Breast epithelium (tissue), 4 donors: ENCODE measurements at regions not wholly inside any gene's neighbourhood (a gene's known extent, or its start where the extent isn't known, plus 50 kb on each side); places are given as distances from the start of the nearest gene placed in this dataset.

Source experiments
- DNase-seq, 2 donors: peaks; one replicate each; pipeline ENCODE4 v3.0.0-alpha.2; 2019; ENCODE audit warnings: low spot score in 2 of 2
- H3K27ac ChIP-seq, 2 donors: fragments of 200-600 bp; sonication (generic) in 1 of 2; one replicate each; pipeline ENCODE4 v1.5.1; 2016 to 2019; ENCODE audit warnings: mild to moderate bottlenecking in 1 of 2
- H3K27me3 ChIP-seq, 2 donors: fragments of 200-600 bp; sonication (generic) in 1 of 2; one replicate each; pipeline versions ENCODE4 v1.5.1 to v1.6.0; 2017 to 2019; ENCODE audit warnings: control low read depth in 1 of 2, mild to moderate bottlenecking in 1 of 2
- H3K36me3 ChIP-seq: fragments of 200-600 bp; one replicate; pipeline ENCODE4 v1.5.1; 2019
- H3K4me1 ChIP-seq, 2 donors: fragments of 200-600 bp; sonication (generic); one replicate each; pipeline ENCODE4 v1.5.1; 2016 to 2019; ENCODE audit warnings: control low read depth in 1 of 2
- H3K4me3 ChIP-seq, 3 donors: fragments of 200-600 bp; sonication (generic); 1 replicate in 2 of 3; 2 replicates in 1 of 3; pipeline ENCODE4 v1.5.1; 2016 to 2019; ENCODE audit warnings: mild to moderate bottlenecking in 3 of 3, moderate library complexity in 2 of 3
- H3K9me3 ChIP-seq, 2 donors: fragments of 200-600 bp; sonication (generic) in 1 of 2; one replicate each; pipeline ENCODE4 v1.5.1; 2016 to 2019; ENCODE audit warnings: control low read depth in 1 of 2
- CTCF ChIP-seq, 3 donors: fragments of 450-650 bp; IDR thresholded peaks; one replicate each; pipeline ENCODE4 v1.5.1; 2016 to 2017; ENCODE audit warnings: antibody characterized with exemption in 3 of 3, mild to moderate bottlenecking in 3 of 3, moderate library complexity in 3 of 3
- POLR2A ChIP-seq: fragments of 450-650 bp; IDR thresholded peaks from one replicate; pipeline ENCODE4 v1.6.1; 2016; ENCODE audit warnings: antibody characterized with exemption, mild to moderate bottlenecking, moderate library complexity
- POLR2AphosphoS5 ChIP-seq, 3 donors: sonication (generic); formaldehyde crosslinking; IDR thresholded peaks; one replicate each; pipeline ENCODE4 v1.6.1; 2017; ENCODE audit warnings: antibody characterized with exemption in 3 of 3
- intact Hi-C: fragments of 100-400 bp; cut with DNase I; formaldehyde crosslinking; loops from one replicate; pipeline ENCODE4 v1.15.1; 2023; ENCODE audit warnings: low total_unique reads

- no peaks in the 10 kb centered on the region for H3K36me3 ChIP-seq
- H3K9me3 ChIP-seq: peaks cover 0 to 9% of the 10 kb centered on the region in 2 donors
- H3K4me3 ChIP-seq: no peak overlapping the region
- no peak for DNase-seq
- intact Hi-C loops: no loop called here
- no peaks in the 10 kb centered on the region for H3K27me3 ChIP-seq
- no peak for TF ChIP-seq POLR2A
- no peak for TF ChIP-seq CTCF (IDR thresholded peaks at IDR 0.05)
- TF ChIP-seq POLR2AphosphoS5 (IDR thresholded peaks at IDR 0.05): no peak
- H3K27ac ChIP-seq: no peak overlapping the region
- H3K4me1 ChIP-seq: no peaks in the 10 kb centered on the region
Observed at GRCh38 chr18:25725501-25725900, 364.9 kb downstream of the SS18 start.

GRCh38 chr18:25724997-25725396 is 365.4 kb downstream of the SS18 start:
- TF ChIP-seq POLR2A (no peak), POLR2AphosphoS5 (IDR thresholded peaks at IDR 0.05) (no peak), CTCF (IDR thresholded peaks at IDR 0.05) (no peak)
- Histone ChIP-seq H3K36me3 (no peaks in the 10 kb centered on the region), H3K9me3 (peaks cover 0 to 9% of the 10 kb centered on the region in 2 donors), H3K27me3 (no peaks in the 10 kb centered on the region), H3K4me3 (no peak overlapping the region), H3K27ac (no peak overlapping the region), H3K4me1 (no peaks in the 10 kb centered on the region)
- intact Hi-C loops: no loop called here
- DNase-seq: no peak

GRCh38 chr18:25724121-25724520 is 366.3 kb downstream of the SS18 start:
- Histone ChIP-seq H3K27me3 (no peaks in the 10 kb centered on the region), H3K36me3 (no peaks in the 10 kb centered on the region), H3K27ac (no peak overlapping the region), H3K9me3 (peaks cover 0 to 9% of the 10 kb centered on the region in 2 donors), H3K4me3 (no peak overlapping the region), H3K4me1 (no peaks in the 10 kb centered on the region)
- no peak for TF ChIP-seq POLR2AphosphoS5 (IDR thresholded peaks at IDR 0.05)
- no peak for TF ChIP-seq CTCF (IDR thresholded peaks at IDR 0.05)
- no peak for TF ChIP-seq POLR2A
- intact Hi-C loops: no loop called here
- DNase-seq: no peak

GRCh38 chr18:25713103-25713502 is 361.1 kb upstream of the ZNF521 start:
- H3K9me3 ChIP-seq: peaks cover 7 to 8% of the 10 kb centered on the region in 2 donors
- no peak overlapping the region for H3K27ac ChIP-seq
- H3K27me3 ChIP-seq: no peaks in the 10 kb centered on the region
- TF ChIP-seq CTCF (IDR thresholded peaks at IDR 0.05): no peak
- no peak for TF ChIP-seq POLR2AphosphoS5 (IDR thresholded peaks at IDR 0.05)
- TF ChIP-seq POLR2A: no peak
- no peak overlapping the region for H3K4me3 ChIP-seq
- no peaks in the 10 kb centered on the region for H3K36me3 ChIP-seq
- H3K4me1 ChIP-seq: no peaks in the 10 kb centered on the region
- intact Hi-C loops: no loop called here
- DNase-seq: no peak

- Histone ChIP-seq H3K4me1 (no peaks in the 10 kb centered on the region), H3K27ac (no peak overlapping the region), H3K9me3 (peaks cover under 1 to 8% of the 10 kb centered on the region in 2 donors), H3K36me3 (no peaks in the 10 kb centered on the region), H3K27me3 (no peaks in the 10 kb centered on the region), H3K4me3 (no peak overlapping the region)
- TF ChIP-seq POLR2AphosphoS5 (IDR thresholded peaks at IDR 0.05) (no peak), CTCF (IDR thresholded peaks at IDR 0.05) (no peak), POLR2A (no peak)
- intact Hi-C loops: no loop called here
- DNase-seq: no peak
Observed at GRCh38 chr18:25710981-25711380, 359.0 kb upstream of the ZNF521 start.
